SK-N-SH treated with all-trans-retinoic acid at 6 μM for 48 hours (cell line): ENCODE measurements at regions not wholly inside any gene's neighbourhood (a gene's known extent, or its start where the extent isn't known, plus 50 kb on each side); places are given as distances from the start of the nearest gene placed in this dataset.

Source experiments
- ATAC-seq: fragments of 200-7000 bp; cut with Tn5 transposase; 3 replicates; pipeline ENCODE4 v1.9.1; 2020; ENCODE audit warnings: mild to moderate bottlenecking, moderate library complexity
- ARNTL ChIP-seq: fragments of 450-650 bp; formaldehyde crosslinking; IDR thresholded peaks from 2 replicates; pipeline ENCODE4 v1.5.0; 2020; ENCODE audit warnings: low read depth, mild to moderate bottlenecking, moderate library complexity, borderline replicate concordance
- BACH2 ChIP-seq: fragments of 250-450 bp; sonication (Bioruptor Pico); IDR thresholded peaks from 2 replicates; pipeline ENCODE4 v1.9.0; 2021; ENCODE audit warnings: mild to moderate bottlenecking, borderline replicate concordance
- CSDC2 ChIP-seq: fragments of 250-450 bp; sonication (Bioruptor Pico); IDR thresholded peaks from 2 replicates; pipeline ENCODE4 v1.5.0; 2020; ENCODE audit warnings: mild to moderate bottlenecking, moderate library complexity
- CSRNP3 ChIP-seq: fragments of 250-450 bp; sonication (Bioruptor Pico); IDR thresholded peaks from 2 replicates; pipeline ENCODE4 v1.5.1; 2021; ENCODE audit warnings: mild to moderate bottlenecking, moderate library complexity
- ESRRG ChIP-seq: fragments of 250-450 bp; sonication (Bioruptor Pico); IDR thresholded peaks from 2 replicates; pipeline ENCODE4 v1.6.1; 2021; ENCODE audit warnings: mild to moderate bottlenecking
- GLIS3 ChIP-seq: fragments of 250-450 bp; sonication (Bioruptor Pico); IDR thresholded peaks from 2 replicates; pipeline ENCODE4 v1.5.0; 2020; ENCODE audit warnings: mild to moderate bottlenecking, moderate library complexity
- ISL1 ChIP-seq: fragments of 250-450 bp; sonication (Bioruptor Pico); IDR thresholded peaks from 2 replicates; pipeline ENCODE4 v2.1.2; 2022; ENCODE audit warnings: mild to moderate bottlenecking, moderate library complexity
- OSR1 ChIP-seq: fragments of 250-450 bp; sonication (Bioruptor Pico); IDR thresholded peaks from 2 replicates; pipeline ENCODE4 v1.8.0; 2022; ENCODE audit warnings: moderate library complexity, mild to moderate bottlenecking, inconsistent platforms
- PPARA ChIP-seq: fragments of 250-450 bp; sonication (Bioruptor Pico); IDR thresholded peaks from 2 replicates; pipeline ENCODE4 v1.5.0; 2020; ENCODE audit warnings: mild to moderate bottlenecking, borderline replicate concordance
- RARB ChIP-seq: fragments of 250-450 bp; sonication (Bioruptor Pico); IDR thresholded peaks from 2 replicates; pipeline ENCODE4 v1.8.0; 2021; ENCODE audit warnings: mild to moderate bottlenecking, moderate library complexity
- TCF4 ChIP-seq: fragments of 250-450 bp; sonication (Bioruptor Pico); IDR thresholded peaks from 2 replicates; pipeline ENCODE4 v1.8.0; 2021; ENCODE audit warnings: mild to moderate bottlenecking, moderate library complexity, borderline replicate concordance
- TOX ChIP-seq: fragments of 250-450 bp; sonication (Bioruptor Pico); IDR thresholded peaks from 2 replicates; pipeline ENCODE4 v1.8.0; 2021; ENCODE audit warnings: mild to moderate bottlenecking, moderate library complexity, borderline replicate concordance
- ZC3H10 ChIP-seq: fragments of 250-450 bp; sonication (Bioruptor Pico); IDR thresholded peaks from 2 replicates; pipeline ENCODE4 v1.5.1; 2021; ENCODE audit warnings: mild to moderate bottlenecking, moderate library complexity
- ZFP3 ChIP-seq: fragments of 250-450 bp; sonication (Bioruptor Pico); IDR thresholded peaks from 2 replicates; pipeline ENCODE4 v1.5.0; 2020; ENCODE audit warnings: mild to moderate bottlenecking, moderate library complexity
- ZFP30 ChIP-seq: fragments of 450-650 bp; formaldehyde crosslinking; IDR thresholded peaks from 2 replicates; pipeline ENCODE4 v1.5.0; 2022; ENCODE audit warnings: mild to moderate bottlenecking, moderate library complexity
- ZNF70 ChIP-seq: fragments of 450-650 bp; formaldehyde crosslinking; IDR thresholded peaks from 2 replicates; pipeline ENCODE4 v1.5.0; 2020; ENCODE audit warnings: mild to moderate bottlenecking, moderate library complexity
- ZNF8 ChIP-seq: fragments of 450-650 bp; formaldehyde crosslinking; IDR thresholded peaks from 2 replicates; pipeline ENCODE4 v1.5.0; 2020; ENCODE audit warnings: mild to moderate bottlenecking, moderate library complexity
- TF ChIP-seq, protein P1 (sequence below): fragments of 250-450 bp; sonication (Bioruptor Pico); IDR thresholded peaks from 2 replicates; pipeline ENCODE4 v1.8.0; 2020; ENCODE audit warnings: mild to moderate bottlenecking, moderate library complexity, borderline replicate concordance
- TF ChIP-seq, protein P2 (sequence below): fragments of 250-450 bp; sonication (Bioruptor Pico); IDR thresholded peaks from 2 replicates; pipeline ENCODE4 v1.5.1; 2020; ENCODE audit warnings: low read depth, mild to moderate bottlenecking, moderate library complexity
- TF ChIP-seq, protein P3 (sequence below): fragments of 250-450 bp; sonication (Bioruptor Pico); IDR thresholded peaks from 2 replicates; pipeline ENCODE4 v1.5.0; 2020; ENCODE audit warnings: mild to moderate bottlenecking, moderate library complexity

DNA sequence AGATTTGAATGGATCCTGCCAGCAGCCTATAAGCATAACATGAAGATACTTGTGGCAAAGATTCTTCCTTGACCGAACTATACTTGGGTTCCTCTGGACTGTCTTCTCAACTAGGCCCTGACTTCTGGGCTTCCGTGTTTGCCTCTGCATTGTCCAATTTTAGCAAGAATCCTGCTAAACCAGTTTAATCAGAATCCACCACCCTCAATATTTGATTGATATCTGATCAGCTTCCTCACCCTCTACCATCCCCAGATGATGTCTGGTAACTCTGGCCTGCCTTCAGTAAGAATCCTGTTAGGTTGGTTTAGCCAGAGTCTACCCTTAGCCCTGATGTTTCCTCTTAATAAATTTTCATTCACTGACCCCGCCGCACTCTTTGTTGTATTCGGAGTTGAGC is 54.4 kb upstream of the GALNT10 start:
- no peak for ATAC-seq
- TF ChIP-seq ZNF8 (CRISPR knock-in tag) (no peak), ZFP30 (CRISPR knock-in tag) (no peak), TCF4 (CRISPR knock-in tag) (no peak), ZFP3 (CRISPR knock-in tag) (no peak), CSDC2 (CRISPR knock-in tag) (no peak), PPARA (CRISPR knock-in tag) (no peak), ZC3H10 (CRISPR knock-in tag) (no peak), TOX (CRISPR knock-in tag) (no peak), OSR1 (no peak), ZNF70 (CRISPR knock-in tag) (no peak), CSRNP3 (CRISPR knock-in tag) (no peak), GLIS3 (CRISPR knock-in tag) (no peak)
- TF ChIP-seq, protein P1, sequence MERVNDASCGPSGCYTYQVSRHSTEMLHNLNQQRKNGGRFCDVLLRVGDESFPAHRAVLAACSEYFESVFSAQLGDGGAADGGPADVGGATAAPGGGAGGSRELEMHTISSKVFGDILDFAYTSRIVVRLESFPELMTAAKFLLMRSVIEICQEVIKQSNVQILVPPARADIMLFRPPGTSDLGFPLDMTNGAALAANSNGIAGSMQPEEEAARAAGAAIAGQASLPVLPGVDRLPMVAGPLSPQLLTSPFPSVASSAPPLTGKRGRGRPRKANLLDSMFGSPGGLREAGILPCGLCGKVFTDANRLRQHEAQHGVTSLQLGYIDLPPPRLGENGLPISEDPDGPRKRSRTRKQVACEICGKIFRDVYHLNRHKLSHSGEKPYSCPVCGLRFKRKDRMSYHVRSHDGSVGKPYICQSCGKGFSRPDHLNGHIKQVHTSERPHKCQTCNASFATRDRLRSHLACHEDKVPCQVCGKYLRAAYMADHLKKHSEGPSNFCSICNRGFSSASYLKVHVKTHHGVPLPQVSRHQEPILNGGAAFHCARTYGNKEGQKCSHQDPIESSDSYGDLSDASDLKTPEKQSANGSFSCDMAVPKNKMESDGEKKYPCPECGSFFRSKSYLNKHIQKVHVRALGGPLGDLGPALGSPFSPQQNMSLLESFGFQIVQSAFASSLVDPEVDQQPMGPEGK (CRISPR knock-in tag) = no peak
- TF ChIP-seq, protein P2, sequence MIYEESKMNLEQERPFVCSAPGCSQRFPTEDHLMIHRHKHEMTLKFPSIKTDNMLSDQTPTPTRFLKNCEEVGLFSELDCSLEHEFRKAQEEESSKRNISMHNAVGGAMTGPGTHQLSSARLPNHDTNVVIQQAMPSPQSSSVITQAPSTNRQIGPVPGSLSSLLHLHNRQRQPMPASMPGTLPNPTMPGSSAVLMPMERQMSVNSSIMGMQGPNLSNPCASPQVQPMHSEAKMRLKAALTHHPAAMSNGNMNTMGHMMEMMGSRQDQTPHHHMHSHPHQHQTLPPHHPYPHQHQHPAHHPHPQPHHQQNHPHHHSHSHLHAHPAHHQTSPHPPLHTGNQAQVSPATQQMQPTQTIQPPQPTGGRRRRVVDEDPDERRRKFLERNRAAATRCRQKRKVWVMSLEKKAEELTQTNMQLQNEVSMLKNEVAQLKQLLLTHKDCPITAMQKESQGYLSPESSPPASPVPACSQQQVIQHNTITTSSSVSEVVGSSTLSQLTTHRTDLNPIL = no peak

- no peak for TF ChIP-seq ZC3H10 (CRISPR knock-in tag)
- no peak for TF ChIP-seq ZFP3 (CRISPR knock-in tag)
- no peak for TF ChIP-seq ARNTL (CRISPR knock-in tag)
- TF ChIP-seq CSDC2 (CRISPR knock-in tag) = no peak
- TF ChIP-seq RARB = no peak
- TF ChIP-seq ZNF70 (CRISPR knock-in tag) = no peak
- TF ChIP-seq PPARA (CRISPR knock-in tag) = no peak
- no peak for TF ChIP-seq ISL1 (CRISPR knock-in tag)
- ATAC-seq = peak; percentile 34; the same call in 1 of the 3 replicates
These were observed 51.8 kb upstream of the GALNT10 start for GRCh38 chr5:154138701-154139100.

DNA sequence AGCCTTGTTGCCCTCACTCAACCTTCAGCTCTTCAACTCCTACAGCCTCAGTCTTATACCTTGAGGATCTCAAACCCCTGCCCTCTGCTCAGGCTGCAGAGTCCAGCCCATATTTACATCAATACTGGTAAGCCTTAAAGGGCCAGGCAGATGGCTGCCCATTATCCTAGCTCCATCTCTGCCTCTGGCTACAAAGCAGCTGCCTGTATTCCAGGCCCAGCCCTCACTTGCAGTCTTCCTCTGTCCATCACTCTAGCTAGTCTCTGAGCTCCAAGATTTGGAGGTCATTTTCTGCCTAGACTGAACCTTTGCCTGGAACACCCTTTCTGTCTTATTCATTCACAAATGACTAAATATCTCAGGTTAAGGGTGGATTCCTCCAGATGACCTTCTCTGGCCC is 50.2 kb upstream of the GALNT10 start:
- ATAC-seq = no peak
- TF ChIP-seq, protein P2 = no peak
- TF ChIP-seq, protein P3, sequence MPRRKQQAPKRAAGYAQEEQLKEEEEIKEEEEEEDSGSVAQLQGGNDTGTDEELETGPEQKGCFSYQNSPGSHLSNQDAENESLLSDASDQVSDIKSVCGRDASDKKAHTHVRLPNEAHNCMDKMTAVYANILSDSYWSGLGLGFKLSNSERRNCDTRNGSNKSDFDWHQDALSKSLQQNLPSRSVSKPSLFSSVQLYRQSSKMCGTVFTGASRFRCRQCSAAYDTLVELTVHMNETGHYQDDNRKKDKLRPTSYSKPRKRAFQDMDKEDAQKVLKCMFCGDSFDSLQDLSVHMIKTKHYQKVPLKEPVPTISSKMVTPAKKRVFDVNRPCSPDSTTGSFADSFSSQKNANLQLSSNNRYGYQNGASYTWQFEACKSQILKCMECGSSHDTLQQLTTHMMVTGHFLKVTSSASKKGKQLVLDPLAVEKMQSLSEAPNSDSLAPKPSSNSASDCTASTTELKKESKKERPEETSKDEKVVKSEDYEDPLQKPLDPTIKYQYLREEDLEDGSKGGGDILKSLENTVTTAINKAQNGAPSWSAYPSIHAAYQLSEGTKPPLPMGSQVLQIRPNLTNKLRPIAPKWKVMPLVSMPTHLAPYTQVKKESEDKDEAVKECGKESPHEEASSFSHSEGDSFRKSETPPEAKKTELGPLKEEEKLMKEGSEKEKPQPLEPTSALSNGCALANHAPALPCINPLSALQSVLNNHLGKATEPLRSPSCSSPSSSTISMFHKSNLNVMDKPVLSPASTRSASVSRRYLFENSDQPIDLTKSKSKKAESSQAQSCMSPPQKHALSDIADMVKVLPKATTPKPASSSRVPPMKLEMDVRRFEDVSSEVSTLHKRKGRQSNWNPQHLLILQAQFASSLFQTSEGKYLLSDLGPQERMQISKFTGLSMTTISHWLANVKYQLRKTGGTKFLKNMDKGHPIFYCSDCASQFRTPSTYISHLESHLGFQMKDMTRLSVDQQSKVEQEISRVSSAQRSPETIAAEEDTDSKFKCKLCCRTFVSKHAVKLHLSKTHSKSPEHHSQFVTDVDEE (CRISPR knock-in tag) = no peak
- TF ChIP-seq ISL1 (CRISPR knock-in tag) (no peak), RARB (no peak), ZNF8 (CRISPR knock-in tag) (no peak), ESRRG (CRISPR knock-in tag) (no peak), TOX (CRISPR knock-in tag) (no peak), PPARA (CRISPR knock-in tag) (no peak), TCF4 (CRISPR knock-in tag) (no peak), OSR1 (no peak), CSRNP3 (CRISPR knock-in tag) (no peak), GLIS3 (CRISPR knock-in tag) (no peak), BACH2 (CRISPR knock-in tag) (no peak)
- TF ChIP-seq, protein P1 (CRISPR knock-in tag) = no peak
